Liver (tissue), 7 donors: ENCODE measurements at regions not wholly inside any gene's neighbourhood (a gene's known extent, or its start where the extent isn't known, plus 50 kb on each side); places are given as distances from the start of the nearest gene placed in this dataset.

ENCODE experiments used
- DNase-seq: peaks from one replicate; pipeline ENCODE4 v3.0.0-alpha.2; 2017; ENCODE audit warnings: low spot score
- H3K27ac ChIP-seq, 2 donors: one replicate each; pipeline ENCODE4 v1.7.0; 2013; ENCODE audit warnings: inconsistent platforms in 2 of 2, low read length in 2 of 2, control low read depth in 1 of 2, low read depth in 1 of 2, mild to moderate bottlenecking in 1 of 2
- H3K27me3 ChIP-seq, 4 donors: one replicate each; pipeline versions ENCODE4 v1.6.1 to v1.7.0; 2013; ENCODE audit warnings: low read length in 3 of 4, inconsistent platforms in 1 of 4, mild to moderate bottlenecking in 1 of 4, moderate library complexity in 1 of 4; ENCODE audit not compliant: control insufficient read depth in 4 of 4, insufficient read depth in 4 of 4
- H3K36me3 ChIP-seq, 4 donors: one replicate each; pipeline versions ENCODE4 v1.6.1 to v1.7.0; 2013; ENCODE audit warnings: low read length in 3 of 4, mild to moderate bottlenecking in 3 of 4, low read depth in 1 of 4, moderate library complexity in 1 of 4; ENCODE audit not compliant: control insufficient read depth in 4 of 4, insufficient read depth in 3 of 4
- H3K4me1 ChIP-seq, 4 donors: one replicate each; pipeline versions ENCODE4 v1.6.1 to v1.7.0; 2013; ENCODE audit warnings: low read length in 3 of 4, mild to moderate bottlenecking in 3 of 4, moderate library complexity in 1 of 4; ENCODE audit not compliant: control insufficient read depth in 4 of 4, insufficient read depth in 4 of 4
- H3K4me3 ChIP-seq, 3 donors: one replicate each; pipeline versions ENCODE4 v1.6.1 to v1.7.0; 2013; ENCODE audit warnings: low read length in 3 of 3, control low read depth in 1 of 3, low read depth in 1 of 3, mild to moderate bottlenecking in 1 of 3
- H3K9ac ChIP-seq, 2 donors: one replicate each; pipeline ENCODE4 v1.7.0; 2013; ENCODE audit warnings: low read length in 2 of 2, mild to moderate bottlenecking in 2 of 2, moderate library complexity in 2 of 2, control low read depth in 1 of 2, low read depth in 1 of 2
- H3K9me3 ChIP-seq, 4 donors: one replicate each; pipeline versions ENCODE4 v1.6.1 to v1.7.0; 2013; ENCODE audit warnings: low read length in 3 of 4; ENCODE audit not compliant: control insufficient read depth in 4 of 4
- ATF3 ChIP-seq: IDR thresholded peaks from 2 replicates; pipeline ENCODE4 v1.6.1; 2016; ENCODE audit warnings: antibody characterized with exemption
- EGR1 ChIP-seq, 2 donors: IDR thresholded peaks; 2 replicates each; pipeline ENCODE4 v1.6.1; 2016 to 2018; ENCODE audit warnings: antibody characterized with exemption in 2 of 2, low read depth in 2 of 2
- FOXA1 ChIP-seq: IDR thresholded peaks from 2 replicates; pipeline ENCODE4 v1.6.1; 2016; ENCODE audit warnings: antibody characterized with exemption
- FOXA2 ChIP-seq: IDR thresholded peaks from 2 replicates; pipeline ENCODE4 v1.6.1; 2016; ENCODE audit warnings: antibody characterized with exemption
- GABPA ChIP-seq, 2 donors: IDR thresholded peaks in 1 of 2; conservative IDR thresholded peaks in 1 of 2; 2 replicates each; pipeline ENCODE4 v1.6.1; 2016; ENCODE audit warnings: antibody characterized with exemption in 2 of 2, mild to moderate bottlenecking in 1 of 2, moderate library complexity in 1 of 2
- HNF4G ChIP-seq: IDR thresholded peaks from 2 replicates; pipeline ENCODE4 v1.6.1; 2016; ENCODE audit warnings: antibody characterized with exemption
- JUND ChIP-seq, 2 donors: IDR thresholded peaks; 2 replicates each; pipeline ENCODE4 v1.6.1; 2016; ENCODE audit warnings: antibody characterized with exemption in 2 of 2
- NR2F2 ChIP-seq: IDR thresholded peaks from 2 replicates; pipeline ENCODE4 v1.6.1; 2016; ENCODE audit warnings: antibody characterized with exemption
- RAD21 ChIP-seq, 2 donors: IDR thresholded peaks; 2 replicates each; pipeline ENCODE4 v1.6.1; 2016; ENCODE audit warnings: antibody characterized with exemption in 2 of 2, mild to moderate bottlenecking in 2 of 2
- REST ChIP-seq: IDR thresholded peaks from 2 replicates; pipeline ENCODE4 v1.6.1; 2016; ENCODE audit warnings: antibody characterized with exemption, mild to moderate bottlenecking
- RXRA ChIP-seq, 2 donors: IDR thresholded peaks; 2 replicates each; pipeline ENCODE4 v1.6.1; 2017 to 2018; ENCODE audit warnings: antibody characterized with exemption in 2 of 2, mild to moderate bottlenecking in 1 of 2
- SP1 ChIP-seq: IDR thresholded peaks from 2 replicates; pipeline ENCODE4 v1.6.1; 2018; ENCODE audit warnings: antibody characterized with exemption, mild to moderate bottlenecking
- TAF1 ChIP-seq: conservative IDR thresholded peaks from 2 replicates; pipeline ENCODE4 v1.6.1; 2016; ENCODE audit warnings: antibody characterized with exemption, mild to moderate bottlenecking
- YY1 ChIP-seq: IDR thresholded peaks from 2 replicates; pipeline ENCODE4 v1.6.1; 2016; ENCODE audit warnings: antibody characterized with exemption, mild to moderate bottlenecking
- ZBTB33 ChIP-seq: IDR thresholded peaks from 2 replicates; pipeline ENCODE4 v1.6.1; 2016; ENCODE audit warnings: antibody characterized with exemption
- WGBS: extraction: QIAGEN DNeasy Blood & Tissue Kit; methylation state at CpG from one replicate; pipeline ENCODE4 v1.1.7; 2013; 5-methylcytosine and 5-hydroxymethylcytosine counted together
- donor health status: healthy.
- donor health status: healthy.
- donor health status: healthy.
- donor health status: healthy.

GRCh38 chr13:84315527-84315926 lies 433.3 kb upstream of the SLITRK1 start:
- Histone ChIP-seq H3K4me1 (no peaks in the 10 kb centered on the region), H3K27me3 (no peaks in the 10 kb centered on the region), H3K4me3 (no peak overlapping the region), H3K27ac (no peak overlapping the region), H3K36me3 (no peaks in the 10 kb centered on the region), H3K9ac (no peak overlapping the region), H3K9me3 (no peaks in the 10 kb centered on the region)
- WGBS = 46% methylated on average over 4 of the region's 4 CpGs
- TF ChIP-seq RXRA (IDR thresholded peaks at IDR 0.05) (no peak), FOXA1 (no peak), FOXA2 (no peak), NR2F2 (no peak)
- no peak for DNase-seq

- Histone ChIP-seq H3K4me3 (no peak overlapping the region), H3K4me1 (no peaks in the 10 kb centered on the region), H3K27me3 (no peaks in the 10 kb centered on the region), H3K9me3 (no peaks in the 10 kb centered on the region), H3K27ac (no peak overlapping the region), H3K9ac (no peak overlapping the region), H3K36me3 (no peaks in the 10 kb centered on the region)
- no peak for DNase-seq
- no peak for TF ChIP-seq EGR1 (IDR thresholded peaks at IDR 0.05; ENCODE audit: low read depth in 2 of 2)
- TF ChIP-seq TAF1 = no peak
- no peak for TF ChIP-seq FOXA2
- TF ChIP-seq NR2F2 = no peak
- TF ChIP-seq YY1 = no peak
- WGBS = 88% methylated on average over 1 of the region's 1 CpG
Measured at GRCh38 chr13:84303035-84303434, 420.8 kb upstream of the SLITRK1 start.

GRCh38 chr13:84297251-84297650 lies 415.0 kb upstream of the SLITRK1 start:
- Histone ChIP-seq H3K27ac (no peak overlapping the region), H3K4me3 (no peak overlapping the region), H3K4me1 (no peaks in the 10 kb centered on the region), H3K9me3 (no peaks in the 10 kb centered on the region), H3K9ac (no peak overlapping the region), H3K27me3 (no peaks in the 10 kb centered on the region), H3K36me3 (no peaks in the 10 kb centered on the region)
- no peak for TF ChIP-seq ZBTB33
- TF ChIP-seq JUND (IDR thresholded peaks at IDR 0.05) = no peak
- TF ChIP-seq YY1 = no peak
- TF ChIP-seq HNF4G = no peak
- no peak for TF ChIP-seq EGR1 (IDR thresholded peaks at IDR 0.05; ENCODE audit: low read depth in 2 of 2)
- TF ChIP-seq GABPA (IDR thresholded peaks at IDR 0.05 in 1 of 2, conservative IDR thresholded peaks at IDR 0.05 in 1 of 2) = no peak
- no peak for DNase-seq

GRCh38 chr13:84296401-84296800 lies 414.1 kb upstream of the SLITRK1 start:
- Histone ChIP-seq H3K27me3 (no peaks in the 10 kb centered on the region), H3K4me3 (no peak overlapping the region), H3K4me1 (no peaks in the 10 kb centered on the region), H3K27ac (no peak overlapping the region), H3K9me3 (no peaks in the 10 kb centered on the region), H3K36me3 (no peaks in the 10 kb centered on the region), H3K9ac (no peak overlapping the region)
- DNase-seq = no peak
- WGBS = 46% methylated on average over 2 of the region's 2 CpGs
- TF ChIP-seq FOXA2 = no peak
- TF ChIP-seq NR2F2 = no peak
- TF ChIP-seq SP1 = no peak
- no peak for TF ChIP-seq GABPA (IDR thresholded peaks at IDR 0.05 in 1 of 2, conservative IDR thresholded peaks at IDR 0.05 in 1 of 2)
- no peak for TF ChIP-seq JUND (IDR thresholded peaks at IDR 0.05)
- no peak for TF ChIP-seq REST
- TF ChIP-seq EGR1 (IDR thresholded peaks at IDR 0.05; ENCODE audit: low read depth in 2 of 2) = no peak
- no peak for TF ChIP-seq TAF1
- TF ChIP-seq RAD21 (IDR thresholded peaks at IDR 0.05) = no peak
- TF ChIP-seq ATF3 = no peak
- no peak for TF ChIP-seq FOXA1
- no peak for TF ChIP-seq HNF4G
- TF ChIP-seq RXRA (IDR thresholded peaks at IDR 0.05) = no peak
